GM21360 (cell line): ENCODE measurements at regions not wholly inside any gene's neighbourhood (a gene's known extent, or its start where the extent isn't known, plus 50 kb on each side); places are given as distances from the start of the nearest gene placed in this dataset.

ENCODE experiments used
- ATAC-seq: cut with Tn5 transposase; IDR thresholded peaks from one replicate; pipeline ENCODE4 v1.9.1; 2021; ENCODE audit warnings: mild to moderate bottlenecking, moderate library complexity; ENCODE audit not compliant: unreplicated experiment

- ATAC-seq = no peak
These were observed 64.6 kb upstream of the BCAR3 start for GRCh38 chr1:93746021-93746812.

GRCh38 chr1:93744299-93744988 is 62.8 kb upstream of the BCAR3 start:
- no peak for ATAC-seq

- no peak for ATAC-seq
These were observed 61.8 kb upstream of the BCAR3 start for GRCh38 chr1:93743465-93743864.

GRCh38 chr1:93740601-93741031 is 59.0 kb upstream of the BCAR3 start:
- ATAC-seq = no peak

GRCh38 chr1:93740157-93740556 is 58.5 kb upstream of the BCAR3 start:
- no peak for ATAC-seq

DNA sequence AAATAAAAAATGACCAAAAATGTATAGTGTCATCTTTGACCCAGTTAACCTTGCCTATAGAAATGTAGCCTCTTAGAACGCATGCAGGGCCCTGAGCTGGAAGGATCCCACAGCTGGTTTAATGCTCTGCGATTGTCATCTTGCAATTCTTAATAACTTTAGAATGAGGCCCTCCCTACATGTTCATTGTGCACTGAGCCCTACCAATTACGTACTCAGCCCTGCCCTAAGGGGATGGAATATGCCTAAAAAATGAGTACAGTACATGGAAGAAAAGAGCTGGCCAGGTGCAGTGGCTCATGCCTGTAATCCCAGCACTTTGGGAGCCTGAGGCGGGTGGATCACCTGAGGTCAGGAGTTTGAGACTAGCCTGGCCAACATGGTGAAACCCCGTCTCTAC is 57.8 kb upstream of the BCAR3 start:
- no peak for ATAC-seq

DNA sequence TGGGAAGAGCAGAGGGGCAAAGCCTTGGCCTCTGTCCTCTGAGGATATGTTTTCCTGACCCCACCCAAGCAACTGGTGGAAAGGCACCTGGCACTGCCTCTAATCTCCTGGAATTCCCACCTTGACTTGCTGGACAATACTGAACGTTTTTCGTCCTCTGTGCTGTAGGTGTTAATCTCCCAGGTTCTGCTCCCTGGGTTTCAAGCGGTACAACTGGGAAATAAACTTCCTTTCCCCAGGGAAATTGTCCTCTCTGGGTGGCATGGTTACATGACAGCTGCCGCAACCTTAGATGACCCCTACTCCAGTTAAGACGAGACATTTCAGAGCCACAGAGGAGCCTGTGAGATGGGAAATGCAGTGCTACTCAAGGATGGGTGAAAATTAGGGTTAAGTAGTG is 57.3 kb upstream of the BCAR3 start:
- no peak for ATAC-seq

DNA sequence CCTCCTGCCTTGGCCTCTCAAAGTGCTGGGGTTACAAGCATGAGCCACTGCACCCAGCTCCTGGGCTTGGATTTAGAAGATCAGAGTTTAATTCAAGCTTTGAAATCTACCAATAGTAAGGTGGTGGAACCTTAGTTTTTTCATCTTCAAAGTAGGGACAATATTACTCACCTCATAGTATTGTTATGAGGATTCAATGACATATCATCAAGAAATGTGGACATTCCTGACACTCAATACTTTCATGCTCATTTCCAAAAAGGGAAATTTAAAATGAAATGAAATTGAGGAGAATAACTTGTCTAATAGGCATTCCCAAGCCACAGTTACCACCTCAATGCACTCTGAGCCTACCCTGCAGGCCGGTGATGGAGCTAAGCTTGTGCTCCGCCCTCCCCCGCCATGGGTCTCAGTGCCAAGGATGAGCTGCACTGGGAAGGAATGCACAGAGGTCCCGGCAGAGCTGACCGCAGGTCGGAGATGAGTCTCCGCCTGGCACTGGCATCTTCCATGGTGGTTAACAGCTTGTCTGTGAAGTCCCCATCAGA is 56.5 kb upstream of the BCAR3 start:
- no peak for ATAC-seq

DNA sequence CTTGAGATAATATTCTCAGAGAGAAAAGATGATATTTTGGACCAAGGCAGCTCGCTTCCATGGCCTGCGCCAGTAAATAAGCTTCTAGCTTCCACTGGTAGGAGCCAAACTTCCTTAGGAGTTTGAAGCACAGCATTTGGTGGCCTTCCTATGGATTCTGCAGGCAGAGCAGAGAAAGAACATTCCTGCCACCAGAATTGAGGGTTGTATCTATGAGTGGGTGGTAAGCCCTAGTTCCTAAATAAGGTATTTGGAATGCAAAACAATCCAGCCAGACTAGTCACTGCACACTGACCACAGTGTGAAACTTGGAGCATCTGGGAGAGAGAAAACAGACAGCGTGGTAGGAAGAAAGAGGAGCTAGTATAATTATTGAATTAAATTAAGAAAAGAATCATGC is 54.1 kb upstream of the BCAR3 start:
- no peak for ATAC-seq

DNA sequence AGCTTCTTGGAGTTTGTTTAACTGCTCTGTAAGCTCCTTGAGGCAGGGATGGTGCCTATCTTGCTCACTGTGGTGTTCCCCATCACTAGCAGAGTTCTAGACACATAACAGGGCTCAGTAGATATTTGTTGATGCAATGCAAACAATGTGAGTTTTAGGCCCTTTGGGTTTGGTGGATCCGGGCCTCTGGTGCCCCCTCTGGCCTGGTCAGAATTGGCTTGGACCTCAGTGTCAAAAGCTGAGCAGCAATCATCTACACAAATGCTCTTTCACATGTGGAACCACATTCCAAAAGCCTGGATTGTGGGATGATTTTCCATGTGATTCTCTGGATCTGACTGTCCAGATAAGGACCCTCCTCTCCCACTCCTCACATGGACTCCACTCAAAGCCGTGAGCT is 53.4 kb upstream of the BCAR3 start:
- ATAC-seq = no peak

DNA sequence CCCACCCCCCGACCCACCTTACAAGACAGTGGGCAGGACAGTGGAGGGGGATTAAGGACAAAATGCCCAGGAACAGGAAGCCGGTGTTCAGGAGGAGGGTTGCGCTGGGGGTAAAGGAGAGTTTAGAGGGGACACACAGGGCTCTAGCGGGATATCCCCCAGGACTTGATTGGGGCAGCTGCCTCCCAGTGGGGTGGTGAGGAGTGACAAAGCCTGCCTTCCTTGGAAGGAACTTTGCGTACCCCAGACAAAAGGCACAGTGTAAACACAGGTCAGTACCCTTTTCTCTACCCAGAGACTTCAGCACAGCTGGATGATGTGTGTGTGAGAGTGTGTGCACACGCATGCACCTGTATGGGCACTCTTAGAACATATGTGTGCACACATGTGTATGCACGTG is 51.7 kb upstream of the BCAR3 start:
- no peak for ATAC-seq

DNA sequence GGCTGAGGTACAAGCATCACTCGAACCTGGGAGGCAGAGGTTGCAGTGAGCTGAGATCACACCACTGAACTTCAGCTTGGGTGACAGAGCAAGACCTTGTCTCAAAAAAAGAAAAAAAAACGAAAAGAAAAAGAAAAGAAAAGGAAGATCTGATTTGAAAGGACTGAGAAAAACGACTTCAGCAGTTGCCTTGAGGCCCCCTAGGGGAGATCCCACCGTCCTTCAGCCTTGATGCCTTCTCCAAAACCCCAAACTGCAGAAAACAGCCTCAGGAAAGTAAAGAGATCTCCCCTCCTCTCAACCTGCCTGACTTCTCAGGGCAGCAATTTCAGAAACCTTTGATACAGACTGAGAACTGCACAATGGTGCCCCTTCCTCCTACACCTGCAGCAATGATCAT is 50.9 kb upstream of the BCAR3 start:
- ATAC-seq = no peak
